Dermis blood vessel endothelial cell (primary cell): ENCODE measurements at regions not wholly inside any gene's neighbourhood (a gene's known extent, or its start where the extent isn't known, plus 50 kb on each side); places are given as distances from the start of the nearest gene placed in this dataset.
"Not testable (repeated sequence)": the region's sequence is repeated elsewhere in the genome, so short reads cannot be mapped to it uniquely, and the experiment has no call there.

ENCODE experiments used
- DNase-seq: peaks from one replicate; pipeline ENCODE4 v3.0.0; 2010

DNA sequence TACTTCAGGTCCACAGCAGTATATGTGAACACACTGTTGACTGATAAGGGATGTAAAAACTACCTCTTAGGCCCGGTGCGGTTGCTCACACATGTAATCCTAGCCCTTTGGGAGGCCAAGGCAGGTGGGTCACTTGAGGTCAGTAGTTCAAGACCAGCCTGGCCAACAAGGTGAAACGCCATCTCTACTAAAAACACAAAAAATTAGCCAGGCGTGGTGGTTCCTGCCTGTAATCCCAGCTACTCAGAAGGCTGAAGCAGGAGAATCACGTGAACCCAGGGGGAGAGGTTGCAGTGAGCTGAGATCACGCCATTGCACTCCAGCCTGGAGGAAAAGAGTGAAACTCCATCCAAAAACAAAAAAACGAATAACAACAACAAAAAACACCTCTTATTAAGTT lies 194.6 kb upstream of the KCNMB2 start:
- no peak for DNase-seq

DNA sequence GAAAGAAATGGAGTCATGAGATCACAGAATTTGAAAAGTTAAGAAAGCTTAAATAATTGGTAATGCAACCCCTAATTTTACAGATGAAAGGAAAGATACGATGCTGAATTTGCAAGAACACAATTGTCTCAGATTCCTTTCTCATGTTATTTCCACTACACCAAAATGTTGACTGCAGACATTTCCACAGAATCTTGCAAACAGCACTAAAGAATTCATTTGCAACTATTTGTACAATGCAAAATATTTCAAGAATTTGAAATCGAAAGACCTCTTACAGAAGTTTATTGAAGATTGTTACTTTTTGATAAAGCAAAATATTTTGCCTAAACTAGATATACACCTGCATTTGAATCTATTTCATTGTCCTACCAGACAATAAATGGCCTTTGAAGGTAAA lies 194.1 kb upstream of the KCNMB2 start:
- DNase-seq, result no peak

DNA sequence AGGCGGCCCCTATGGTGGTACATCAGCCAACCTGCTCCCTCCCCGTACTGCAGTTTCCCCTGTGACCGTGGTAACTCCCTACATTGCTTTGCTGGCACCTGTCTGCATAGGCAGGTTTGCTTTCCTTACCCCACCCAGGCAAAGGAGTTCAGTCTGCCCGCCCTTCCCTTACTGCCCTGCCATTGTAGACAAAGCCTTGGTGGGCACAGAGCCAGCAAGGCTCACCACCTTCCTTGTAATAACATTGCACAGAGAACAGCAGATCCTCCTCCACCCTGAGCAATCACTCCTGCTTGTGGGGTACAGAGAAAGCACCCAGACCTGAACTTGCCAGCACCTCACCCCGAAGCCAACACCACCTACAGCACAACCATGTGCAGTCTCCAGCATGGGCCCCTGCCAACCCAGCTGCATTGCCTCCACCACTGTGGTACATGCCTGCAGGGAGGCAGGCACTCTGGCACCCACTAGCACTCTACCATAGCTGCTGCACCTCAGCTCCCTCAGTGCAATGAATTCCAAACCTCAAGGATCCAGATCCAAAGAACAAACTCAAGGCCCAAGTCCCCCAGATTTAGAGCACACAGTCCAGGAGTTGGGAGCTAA lies 192.7 kb upstream of the KCNMB2 start:
- no peak for DNase-seq

DNA sequence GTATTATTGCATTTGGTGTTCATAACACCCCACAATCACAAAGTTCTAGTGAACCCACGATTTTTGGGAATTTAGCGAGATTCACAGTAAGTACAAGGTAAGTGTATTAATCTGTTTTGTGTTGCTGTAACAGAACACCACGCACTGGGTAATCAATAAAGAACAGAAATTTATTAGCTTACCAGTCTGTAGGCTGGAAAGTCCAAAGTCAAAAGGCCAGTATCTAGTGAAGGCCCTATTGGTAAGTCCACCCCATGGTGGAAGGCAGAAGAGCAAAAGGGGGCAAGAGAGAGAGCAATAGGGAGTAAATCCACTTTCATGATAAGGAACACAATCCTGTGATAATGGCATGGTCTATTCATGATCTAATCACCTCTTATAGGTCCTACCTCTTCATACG lies 190.3 kb upstream of the KCNMB2 start:
- DNase-seq, result no peak

DNA sequence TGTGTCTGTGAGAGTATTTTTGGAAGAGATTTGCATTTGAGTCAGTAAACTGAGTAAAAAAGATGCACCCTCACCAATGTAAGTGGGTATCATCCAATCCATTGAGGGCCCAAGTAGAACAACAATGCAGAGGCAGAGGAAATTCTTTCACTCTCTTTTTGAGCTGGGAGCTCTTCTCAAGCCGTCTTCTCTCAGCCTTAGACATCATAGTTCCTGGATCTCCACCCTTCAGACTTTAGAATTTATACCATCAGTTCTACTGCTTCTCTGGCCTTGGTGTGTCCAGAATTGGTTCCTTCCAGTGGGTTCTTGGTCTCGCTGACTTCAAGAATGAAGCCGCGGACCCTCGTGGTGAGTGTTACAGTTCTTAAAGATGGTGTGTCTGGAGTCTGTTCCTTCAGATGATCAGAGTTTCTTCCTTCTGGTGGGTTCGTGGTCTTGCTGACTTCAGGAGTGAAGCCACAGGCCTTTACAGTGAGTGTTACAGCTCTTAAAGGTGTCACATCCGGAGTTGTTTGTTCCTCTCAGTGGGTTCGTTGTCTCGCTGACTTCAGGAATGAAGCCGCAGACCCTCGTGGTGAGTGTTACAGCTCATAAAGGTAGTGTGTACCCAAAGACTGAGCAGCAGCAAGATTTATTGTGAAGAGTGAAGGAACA lies 187.5 kb upstream of the KCNMB2 start:
- DNase-seq, result not testable (repeated sequence)

DNA sequence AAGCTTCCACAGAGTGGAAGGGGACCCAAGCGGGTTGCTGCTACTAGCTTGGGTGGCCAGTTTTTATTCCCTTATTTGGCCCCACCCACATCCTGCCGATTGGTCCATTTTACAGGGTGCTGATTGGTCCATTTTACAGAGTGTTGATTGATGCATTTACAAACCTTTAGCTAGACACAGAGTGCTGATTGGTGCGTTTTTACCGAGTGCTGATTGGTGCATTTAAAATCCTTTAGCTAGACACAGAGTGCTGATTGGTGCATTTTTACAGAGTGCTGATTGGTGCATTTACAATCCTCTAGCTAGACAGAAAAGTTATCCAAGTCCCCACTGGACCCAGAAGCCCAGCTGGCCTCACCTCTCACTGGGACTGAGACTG lies 187.0 kb upstream of the KCNMB2 start:
- not testable (repeated sequence) for DNase-seq

DNA sequence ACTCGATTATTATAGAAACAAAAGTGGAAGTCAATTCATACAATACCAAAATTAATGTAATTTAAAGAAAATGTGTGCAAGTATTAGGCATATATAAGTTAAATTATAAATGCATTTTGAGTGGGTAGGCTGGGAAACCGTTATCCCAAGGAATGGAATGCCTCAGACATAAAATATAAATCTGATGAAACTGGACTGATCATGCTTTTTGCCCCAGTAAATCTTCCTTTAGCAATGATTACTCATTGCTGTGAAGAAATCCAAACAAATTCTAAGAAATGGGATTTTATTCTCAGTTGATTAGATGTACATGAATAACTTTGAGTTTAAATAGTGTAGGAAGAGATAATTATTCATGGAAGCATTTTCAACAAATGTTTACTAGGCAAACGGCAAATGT lies 185.5 kb upstream of the KCNMB2 start:
- no peak for DNase-seq

DNA sequence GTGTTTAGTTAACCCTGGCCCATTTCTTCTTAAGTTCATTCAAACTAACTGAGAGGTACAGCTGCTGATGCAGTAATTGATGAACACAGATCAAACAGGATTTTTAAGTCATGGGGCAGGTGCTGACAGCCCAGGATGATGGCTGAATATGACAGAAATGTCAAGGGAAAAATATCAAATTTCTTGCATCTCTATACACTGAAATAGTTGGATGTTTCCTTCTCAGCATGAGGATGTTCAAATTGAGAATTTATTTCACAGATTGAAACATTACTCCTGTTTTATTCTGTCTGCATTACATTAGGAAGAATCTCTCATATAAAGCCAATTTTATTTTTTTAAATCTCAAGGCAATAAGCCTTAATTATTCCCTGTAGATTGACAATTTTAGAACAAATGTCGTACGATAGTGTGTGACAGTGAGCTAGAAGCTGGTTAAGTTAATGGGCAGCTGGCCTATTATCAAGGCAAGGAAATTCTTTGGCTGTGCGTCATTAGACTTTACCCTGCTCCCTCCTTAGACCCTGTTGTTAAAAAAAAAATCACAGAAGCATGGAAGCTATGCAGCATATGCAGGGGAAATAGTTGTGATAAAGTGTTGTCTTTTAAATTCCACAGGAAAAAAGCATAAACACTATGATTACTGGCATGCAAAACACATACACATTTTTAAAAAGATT lies 183.8 kb upstream of the KCNMB2 start:
- peak; percentile 90 for DNase-seq

DNA sequence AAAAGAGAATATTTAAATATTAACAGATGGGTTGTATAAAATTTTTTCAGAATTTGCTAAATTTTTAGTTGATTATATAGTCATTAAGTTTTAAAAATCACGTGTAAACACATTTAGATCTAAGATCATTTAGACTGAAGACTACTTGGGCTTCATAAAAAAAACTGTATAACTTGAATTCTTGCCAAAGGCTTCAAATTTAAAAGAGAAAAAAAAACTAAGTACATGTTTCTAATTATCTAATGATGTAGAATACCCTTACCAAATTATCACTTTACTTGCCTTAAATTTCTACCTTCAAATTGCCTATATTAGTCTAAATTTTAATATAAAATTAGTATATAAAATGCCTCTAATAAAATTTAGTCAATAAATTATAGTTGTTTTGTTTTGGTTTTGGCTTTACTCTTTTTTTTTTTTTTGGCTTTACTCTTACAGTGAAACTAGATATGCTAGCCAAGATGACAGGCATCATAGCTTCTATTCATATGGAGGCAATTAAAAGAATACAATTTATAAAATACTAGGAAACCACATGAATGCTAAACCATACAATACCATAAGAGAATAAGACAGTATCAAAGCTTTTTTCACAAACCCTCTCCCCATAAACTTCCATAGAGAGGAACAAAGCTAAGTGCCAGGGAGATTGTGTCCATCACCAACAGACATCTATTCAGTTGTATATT lies 183.1 kb upstream of the KCNMB2 start:
- DNase-seq, result peak; percentile 12

DNA sequence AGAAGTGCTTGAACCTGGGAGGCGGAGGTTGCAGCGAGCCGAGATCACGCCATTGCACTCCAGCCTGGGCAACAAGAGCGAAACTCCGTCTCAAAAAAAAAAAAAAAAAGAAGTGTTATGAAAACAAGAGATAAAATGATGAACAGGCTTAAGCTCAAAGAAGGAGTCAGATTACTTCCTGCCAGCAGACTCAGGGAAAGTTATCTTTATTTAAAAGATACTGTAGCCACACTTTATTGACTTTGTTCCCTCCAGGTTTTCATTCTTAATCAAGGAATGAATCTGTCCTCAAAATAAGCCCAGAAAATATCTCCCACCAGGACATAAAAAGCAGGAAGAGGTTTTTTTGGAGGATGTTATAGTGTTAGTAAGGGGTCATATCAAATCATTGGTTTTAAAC lies 176.5 kb upstream of the KCNMB2 start:
- DNase-seq, result no peak

DNA sequence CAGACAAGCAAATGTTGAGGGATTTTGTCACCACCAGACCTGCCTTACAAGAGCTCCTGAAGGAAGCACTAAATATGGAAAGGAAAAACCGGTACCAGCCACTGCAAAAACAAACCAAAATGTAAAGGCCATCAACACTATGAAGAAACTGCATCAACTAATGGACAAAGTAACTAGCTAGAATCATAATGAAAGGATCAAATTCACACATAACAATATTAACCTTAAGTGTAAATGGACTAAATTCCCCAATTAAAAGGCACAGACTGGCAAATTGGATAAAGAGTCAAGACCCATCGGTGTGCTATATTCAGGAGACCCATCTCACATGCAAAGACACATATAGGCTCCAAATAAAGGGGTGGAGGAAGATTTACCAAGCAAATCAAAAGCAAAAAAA lies 173.2 kb upstream of the KCNMB2 start:
- DNase-seq, result not testable (repeated sequence)

DNA sequence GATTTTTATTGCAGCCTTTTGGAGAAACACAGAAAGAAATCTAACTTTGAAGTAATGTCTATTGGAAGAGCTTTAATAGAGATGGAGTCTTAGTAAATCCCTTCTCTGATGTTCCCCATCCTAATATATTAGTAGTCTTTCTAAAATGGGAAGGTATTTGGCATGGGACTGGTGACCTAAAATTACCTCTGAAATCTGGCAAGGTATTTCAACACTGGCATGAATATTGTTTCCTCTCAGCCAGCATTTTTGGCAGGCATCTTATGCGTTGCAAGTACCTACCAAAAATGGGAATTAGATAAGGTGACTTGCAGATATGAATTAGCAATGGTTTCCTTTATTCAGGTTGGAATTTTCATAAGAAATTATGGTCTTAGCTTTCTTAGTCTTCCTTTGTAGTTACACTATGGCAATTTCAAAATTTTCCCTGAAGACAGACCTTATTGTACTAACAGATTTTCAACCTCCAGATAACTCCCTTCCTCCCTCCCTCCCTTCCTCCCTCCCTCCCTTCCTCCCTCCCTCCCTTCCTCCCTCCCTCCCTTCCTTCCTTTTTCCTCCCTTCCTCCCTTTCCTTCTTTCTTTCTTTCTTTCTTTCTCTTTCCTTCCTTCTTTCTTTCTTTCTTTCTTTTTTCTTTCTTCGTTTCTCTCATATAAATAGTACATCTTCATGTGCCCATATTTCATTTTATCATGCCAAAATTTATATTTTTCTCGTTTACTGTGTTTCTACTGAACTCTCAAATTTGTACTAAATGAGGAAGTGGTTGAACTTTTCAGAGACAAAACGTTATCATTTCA lies 168.2 kb upstream of the KCNMB2 start:
- DNase-seq, result no peak

DNA sequence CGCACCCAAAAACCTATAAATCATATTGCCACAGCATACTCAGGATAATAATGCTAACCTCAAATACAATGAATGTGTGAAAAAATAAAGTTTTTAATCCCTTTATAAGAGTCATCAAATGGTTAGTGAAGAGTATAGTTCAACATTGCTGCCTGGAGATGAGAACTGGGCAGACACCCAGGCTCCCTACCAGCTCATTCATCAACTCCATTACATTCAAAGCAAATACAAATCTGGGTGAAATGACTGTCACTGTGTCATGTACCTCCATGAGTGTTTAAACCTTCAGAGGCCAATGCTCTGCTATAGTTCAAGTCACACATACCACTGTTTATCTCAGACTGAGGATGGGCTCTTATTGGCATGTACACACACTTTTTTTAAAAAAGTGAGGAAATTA lies 167.2 kb upstream of the KCNMB2 start:
- no peak for DNase-seq

DNA sequence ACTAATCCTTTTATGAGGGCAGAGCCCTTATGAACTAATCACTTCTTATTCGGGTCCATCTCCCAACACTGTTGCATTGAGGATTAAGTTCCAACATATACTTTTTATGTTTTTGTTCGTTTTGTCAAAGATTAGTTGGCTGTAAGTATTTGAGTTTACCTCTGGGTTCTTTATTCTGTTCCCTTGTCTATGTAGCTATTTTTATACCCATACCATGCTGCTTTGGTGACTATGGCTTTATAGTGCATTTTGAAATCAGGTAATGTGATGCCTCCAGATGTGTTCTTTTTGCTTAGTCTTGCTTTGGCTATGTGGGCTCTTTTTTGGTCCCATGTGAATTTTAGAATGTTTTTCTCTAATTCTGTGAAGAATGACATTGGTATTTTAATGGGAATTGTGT lies 166.4 kb upstream of the KCNMB2 start:
- no peak for DNase-seq

DNA sequence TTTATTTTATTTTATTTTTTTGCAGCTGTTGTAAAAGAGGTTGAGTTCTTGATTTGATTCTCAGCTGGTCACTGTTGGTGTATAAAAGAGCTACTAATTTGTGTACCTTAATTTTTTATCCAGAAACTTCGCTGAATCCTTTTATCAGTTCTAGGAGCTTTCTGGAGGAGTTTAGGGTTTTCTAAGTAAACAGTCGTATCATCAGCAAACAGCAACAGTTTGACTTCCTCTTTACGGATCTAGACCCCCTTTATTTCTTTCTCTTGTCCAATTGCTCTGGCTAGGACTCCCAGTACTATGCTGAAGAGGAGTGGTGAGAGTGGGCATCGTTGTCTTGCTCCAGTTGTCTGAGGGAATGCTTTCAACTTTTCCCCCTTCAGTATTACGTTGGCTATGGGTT lies 165.8 kb upstream of the KCNMB2 start:
- DNase-seq, result no peak

DNA sequence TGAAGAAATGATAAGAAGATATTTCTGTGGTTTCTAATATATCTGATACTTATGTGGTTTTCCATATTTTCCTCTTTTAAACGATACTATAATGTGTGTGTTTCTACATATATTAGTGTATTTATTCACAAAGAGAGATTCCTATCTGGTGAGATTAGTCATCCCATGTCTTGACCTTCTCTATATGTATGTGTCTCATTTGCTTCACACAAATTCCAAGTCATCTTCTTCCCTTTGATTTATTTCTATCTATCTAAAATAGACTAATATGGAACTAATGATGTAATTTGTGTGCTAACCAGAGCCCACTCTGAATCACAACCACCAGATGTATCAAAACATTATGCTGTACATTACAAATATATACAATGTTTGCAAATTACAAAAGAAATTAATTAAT lies 154.7 kb upstream of the KCNMB2 start:
- no peak for DNase-seq

DNA sequence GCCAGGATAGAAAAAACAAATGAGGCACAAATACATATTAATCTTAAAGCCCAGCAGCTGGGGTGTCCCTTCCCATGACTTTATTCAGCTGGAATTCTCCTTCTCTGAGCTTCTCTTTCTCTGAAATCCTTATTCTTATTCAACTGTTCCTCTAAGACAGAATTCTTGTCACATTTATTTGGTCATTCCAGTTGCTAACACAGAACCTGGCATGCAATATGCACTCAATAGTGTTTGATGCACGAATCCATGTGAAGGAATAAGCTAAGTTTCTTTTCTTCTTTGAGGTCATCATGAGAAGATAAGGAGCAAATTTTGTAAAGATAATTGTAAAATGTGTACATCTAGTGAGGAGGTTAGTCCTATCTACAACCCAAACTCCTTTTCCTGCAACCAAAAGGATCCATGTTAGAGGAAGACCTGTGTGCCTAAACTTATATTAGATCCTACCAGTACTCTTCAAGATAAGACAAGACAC lies 154.2 kb upstream of the KCNMB2 start:
- no peak for DNase-seq

DNA sequence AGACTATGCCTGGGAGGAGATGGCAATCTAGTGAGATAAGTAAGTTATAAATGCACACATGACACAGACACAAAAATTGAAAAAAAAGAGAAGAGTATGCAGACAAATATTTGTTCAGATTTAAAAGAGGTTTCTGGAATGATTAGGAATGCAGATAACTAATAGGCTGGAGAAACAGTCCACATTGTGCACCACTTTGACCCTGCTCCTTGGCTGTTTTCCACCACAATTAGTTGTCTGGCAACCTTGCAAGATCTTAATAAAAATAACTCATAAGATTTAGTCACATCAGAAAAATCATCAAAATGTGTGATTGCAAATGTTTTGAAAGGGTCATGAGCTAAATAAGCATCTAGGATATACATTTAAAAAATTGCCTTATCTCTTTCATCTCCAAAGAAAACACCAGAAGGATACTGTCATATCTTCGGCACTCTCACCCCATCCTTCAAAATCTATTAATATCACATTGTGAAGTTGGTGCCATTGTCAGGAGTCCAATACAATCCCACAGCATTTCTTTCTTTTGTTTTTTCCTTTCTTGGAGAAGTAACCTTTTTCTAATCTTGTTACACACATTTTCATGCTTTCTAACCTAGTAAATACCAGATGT lies 153.7 kb upstream of the KCNMB2 start:
- DNase-seq, result peak; percentile 70

DNA sequence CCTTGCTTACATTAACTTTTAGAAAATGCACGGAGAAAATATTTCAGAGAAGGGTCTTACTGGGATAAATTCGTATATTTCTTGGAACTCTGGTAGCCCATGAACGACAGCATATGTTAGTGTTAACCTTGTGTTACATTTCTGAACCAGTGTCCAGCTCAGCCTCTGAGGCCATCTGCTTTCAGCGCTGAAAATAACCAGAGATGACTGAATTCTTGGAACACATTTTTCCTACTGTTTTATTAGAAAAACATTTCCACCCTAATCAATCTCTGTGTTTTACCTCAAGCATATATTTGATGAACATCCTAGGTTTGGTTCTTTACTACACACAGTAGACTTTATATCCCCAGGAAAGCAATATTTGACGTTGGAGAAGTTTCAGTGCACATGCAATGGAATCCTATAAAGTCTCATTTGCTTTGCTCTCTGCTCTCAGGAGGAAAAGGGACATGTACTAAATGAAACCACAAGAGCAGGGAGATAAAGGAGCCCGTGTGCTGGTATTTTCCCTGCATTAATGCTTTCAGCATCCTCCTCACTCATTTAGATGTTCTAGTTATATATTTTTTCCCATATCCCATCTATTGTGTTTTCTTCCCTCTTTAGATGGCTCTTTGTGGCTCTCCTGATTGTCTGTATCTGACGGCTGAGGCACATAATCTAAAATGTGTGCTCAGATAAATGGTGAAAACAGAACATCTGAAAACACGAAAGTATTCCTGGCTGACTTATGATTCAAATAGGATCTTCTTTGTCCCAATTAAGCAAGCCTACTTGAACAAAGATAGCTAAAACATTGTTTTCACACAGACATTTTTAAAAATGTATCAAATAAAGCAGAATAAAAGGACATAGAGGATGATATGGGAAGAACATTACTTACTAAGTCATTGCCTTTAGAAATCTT lies 151.7 kb upstream of the KCNMB2 start:
- peak; percentile 12 for DNase-seq

DNA sequence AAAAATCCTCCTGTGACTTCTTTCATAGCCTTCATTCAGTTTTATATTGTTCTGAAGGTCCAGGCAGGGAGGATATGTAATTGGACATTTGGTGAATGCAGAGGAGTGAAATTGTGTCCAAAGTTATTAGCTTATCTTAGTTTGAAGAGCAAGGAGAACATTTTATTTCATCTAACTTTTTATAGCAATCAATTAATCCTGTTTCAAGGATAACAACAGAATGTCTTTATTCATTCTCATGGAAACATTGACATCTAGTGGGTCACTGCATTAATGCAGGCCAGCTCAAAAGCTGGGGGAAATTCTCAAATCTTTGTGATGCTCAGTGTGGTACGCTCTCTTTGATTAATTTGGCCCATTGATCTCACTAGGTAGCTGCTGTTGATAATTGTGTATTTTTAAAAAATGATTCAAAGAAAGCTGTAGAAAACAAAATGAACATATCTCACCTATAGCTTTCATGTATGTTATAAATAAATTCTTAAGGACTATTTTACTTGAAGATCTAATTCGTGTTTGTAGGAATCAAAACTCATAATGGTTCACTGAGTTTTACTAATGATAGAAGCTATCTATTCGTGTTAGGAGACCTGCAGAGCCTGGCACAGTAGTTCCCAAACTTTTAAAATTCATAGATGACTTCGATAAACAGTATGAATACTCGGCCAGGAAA lies 150.8 kb upstream of the KCNMB2 start:
- DNase-seq, result peak; percentile 70

DNA sequence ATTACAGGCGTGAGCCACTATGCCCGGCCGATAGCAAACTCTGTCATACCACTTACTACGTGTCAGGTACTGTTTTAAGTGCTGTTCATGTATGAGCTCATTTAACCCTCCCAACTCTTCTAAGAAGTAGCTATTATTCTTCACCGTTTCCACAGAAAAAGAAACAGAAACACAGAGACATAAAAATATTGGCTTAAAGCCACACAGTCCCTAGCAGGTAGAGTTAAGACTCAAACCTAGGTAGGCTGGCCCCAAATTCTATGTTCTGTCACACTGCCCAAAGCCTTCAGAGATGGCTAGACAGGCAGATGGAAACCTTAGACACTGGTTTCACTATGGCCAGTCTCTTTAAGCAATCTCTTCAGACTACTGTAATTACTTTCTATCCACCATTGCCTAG lies 149.8 kb upstream of the KCNMB2 start:
- no peak for DNase-seq
